Fibroblast of mammary gland (primary cell): ENCODE measurements at regions not wholly inside any gene's neighbourhood (a gene's known extent, or its start where the extent isn't known, plus 50 kb on each side); places are given as distances from the start of the nearest gene placed in this dataset.

Source experiments
- DNase-seq: peaks from one replicate; pipeline ENCODE4 v3.0.0-alpha.2; 2010; ENCODE audit warnings: low read depth
- H3K4me3 ChIP-seq: 2 replicates; pipeline ENCODE4 v1.5.1; 2011; ENCODE audit warnings: low read depth, mild to moderate bottlenecking, low read length, moderate library complexity; ENCODE audit not compliant: control insufficient read depth
- TF ChIP-seq, protein P1 (sequence below): conservative IDR thresholded peaks from 2 replicates; pipeline ENCODE4 v1.5.1; 2011; ENCODE audit warnings: low read depth, low read length, inconsistent platforms; ENCODE audit not compliant: control insufficient read depth, insufficient read depth

DNA sequence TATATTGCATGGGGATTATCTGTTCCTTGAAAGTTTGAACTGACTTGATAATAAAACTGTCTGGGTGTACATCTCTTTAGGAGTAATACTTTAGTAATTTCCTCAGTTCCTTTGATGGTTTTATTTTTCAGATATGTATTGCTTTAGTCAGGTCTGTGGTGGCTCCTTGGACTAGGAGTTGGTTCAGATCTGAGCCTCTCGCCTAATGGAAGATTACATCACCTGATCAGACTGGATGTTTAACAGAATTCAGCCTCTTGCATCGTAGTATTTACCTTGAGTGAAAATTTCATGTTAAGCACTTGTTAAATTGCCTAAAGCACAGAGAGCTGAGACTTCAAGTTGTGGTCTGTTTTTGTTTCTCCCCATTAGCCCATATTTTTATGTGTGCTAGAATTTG, 267.3 kb downstream of the MAP2K4 start:
- no peak overlapping the region for H3K4me3 ChIP-seq
- TF ChIP-seq, protein P1, sequence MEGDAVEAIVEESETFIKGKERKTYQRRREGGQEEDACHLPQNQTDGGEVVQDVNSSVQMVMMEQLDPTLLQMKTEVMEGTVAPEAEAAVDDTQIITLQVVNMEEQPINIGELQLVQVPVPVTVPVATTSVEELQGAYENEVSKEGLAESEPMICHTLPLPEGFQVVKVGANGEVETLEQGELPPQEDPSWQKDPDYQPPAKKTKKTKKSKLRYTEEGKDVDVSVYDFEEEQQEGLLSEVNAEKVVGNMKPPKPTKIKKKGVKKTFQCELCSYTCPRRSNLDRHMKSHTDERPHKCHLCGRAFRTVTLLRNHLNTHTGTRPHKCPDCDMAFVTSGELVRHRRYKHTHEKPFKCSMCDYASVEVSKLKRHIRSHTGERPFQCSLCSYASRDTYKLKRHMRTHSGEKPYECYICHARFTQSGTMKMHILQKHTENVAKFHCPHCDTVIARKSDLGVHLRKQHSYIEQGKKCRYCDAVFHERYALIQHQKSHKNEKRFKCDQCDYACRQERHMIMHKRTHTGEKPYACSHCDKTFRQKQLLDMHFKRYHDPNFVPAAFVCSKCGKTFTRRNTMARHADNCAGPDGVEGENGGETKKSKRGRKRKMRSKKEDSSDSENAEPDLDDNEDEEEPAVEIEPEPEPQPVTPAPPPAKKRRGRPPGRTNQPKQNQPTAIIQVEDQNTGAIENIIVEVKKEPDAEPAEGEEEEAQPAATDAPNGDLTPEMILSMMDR: no peak
- DNase-seq: no peak

GRCh38 chr17:12290207-12290606, 269.5 kb downstream of the MAP2K4 start:
- TF ChIP-seq, protein P1: no peak
- no peak for DNase-seq
- H3K4me3 ChIP-seq: no peak overlapping the region

GRCh38 chr17:12296209-12296625, 275.5 kb downstream of the MAP2K4 start:
- TF ChIP-seq, protein P1: no peak

DNA sequence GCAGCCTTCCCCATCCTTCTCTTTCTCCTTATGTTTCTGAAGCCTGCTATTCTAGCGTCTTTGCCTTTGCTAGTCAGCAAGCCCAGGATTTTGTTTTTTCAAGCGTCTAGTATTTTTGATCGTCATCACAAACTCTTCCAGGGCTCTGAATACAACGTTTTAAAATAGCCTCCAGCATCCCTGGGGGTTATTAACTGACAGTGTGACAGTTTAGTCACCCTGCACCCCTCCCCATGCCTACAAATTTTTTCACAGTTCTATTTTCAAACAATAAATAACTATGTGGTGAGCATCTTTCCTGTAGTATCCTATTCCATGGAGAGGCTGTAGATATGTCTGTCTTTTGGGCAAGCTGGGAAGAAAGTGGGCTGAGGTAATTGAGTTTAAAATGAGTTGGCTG, 280.9 kb downstream of the MAP2K4 start:
- TF ChIP-seq, protein P1: no peak
- no peak overlapping the region for H3K4me3 ChIP-seq
- DNase-seq: no peak

More at GRCh38 chr17:12296209-12296625, 275.5 kb downstream of the MAP2K4 start:
- H3K4me3 ChIP-seq: no peak overlapping the region
- DNase-seq: peak; percentile 23

DNA sequence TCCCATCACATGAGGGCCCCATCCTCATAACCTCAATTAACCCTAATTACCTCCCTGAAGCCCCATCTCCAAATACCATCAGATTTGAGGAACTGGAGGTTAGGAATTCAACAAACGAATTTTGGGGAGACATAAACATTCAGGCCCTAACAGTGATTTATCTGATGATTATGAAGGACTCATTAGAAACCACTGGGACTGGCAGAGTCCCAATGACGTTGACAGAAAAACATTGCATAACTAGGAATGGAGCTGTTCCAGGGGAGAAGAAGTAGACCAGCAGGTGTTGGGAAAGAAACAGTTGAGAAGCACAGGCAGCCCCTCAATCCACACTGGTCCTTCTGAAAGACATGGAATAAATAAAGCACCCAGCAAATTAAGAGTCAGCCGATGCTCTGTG, 282.0 kb downstream of the MAP2K4 start:
- no peak overlapping the region for H3K4me3 ChIP-seq
- TF ChIP-seq, protein P1: no peak
- peak; percentile 36 for DNase-seq

- DNase-seq: no peak
- TF ChIP-seq, protein P1: no peak
- no peak overlapping the region for H3K4me3 ChIP-seq
Measured at GRCh38 chr17:12310811-12311210, 290.1 kb downstream of the MAP2K4 start.

DNA sequence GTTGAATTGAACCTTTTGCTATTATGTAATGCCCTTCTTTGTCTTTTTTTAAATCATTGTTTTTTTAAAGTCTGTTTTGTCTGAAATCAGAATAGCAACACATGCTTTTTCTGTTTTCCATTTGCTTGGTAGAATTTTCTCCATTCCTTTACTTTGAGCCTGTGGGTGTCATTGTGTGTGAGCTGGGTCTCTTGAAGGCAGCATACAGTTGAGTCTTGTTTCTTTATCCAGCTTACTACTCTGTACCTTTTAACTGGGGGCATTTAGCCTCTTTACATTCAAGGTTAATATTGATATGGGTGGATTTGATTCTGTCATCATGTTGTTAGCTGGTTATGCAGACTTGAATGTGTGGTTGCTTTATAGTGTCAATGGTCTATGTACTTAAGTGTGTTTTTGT, 292.0 kb downstream of the MAP2K4 start:
- TF ChIP-seq, protein P1: no peak
- H3K4me3 ChIP-seq: no peak overlapping the region
- no peak for DNase-seq
